A549 (cell line): ENCODE measurements at regions not wholly inside any gene's neighbourhood (a gene's known extent, or its start where the extent isn't known, plus 50 kb on each side); places are given as distances from the start of the nearest gene placed in this dataset.

ENCODE experiments used
- ATAC-seq, 2 experiments: fragments of 200-7000 bp in 1 of 2; fragments of >200 bp in 1 of 2; cut with Nextera tagmentation in 1 of 2; cut with Tn5 transposase in 1 of 2; 3 replicates each; pipeline versions ENCODE4 v1.8.0 to v1.9.1; 2018 to 2020; ENCODE audit warnings: mild to moderate bottlenecking in 1 of 2, moderate library complexity in 1 of 2
- CTCF ChIA-PET: fragments of 300-600 bp; sonication (Branson Sonifier 250); formaldehyde crosslinking; extraction: SDS; loops from one replicate; lab custom pipeline; 2021; ENCODE audit warnings: antibody characterized with exemption, inconsistent platforms; lab: Yijun Ruan, JAX
- POLR2A ChIA-PET: fragments of 350-600 bp; formaldehyde crosslinking; extraction: SDS; loops from one replicate; lab custom pipeline; 2021; ENCODE audit warnings: antibody characterized with exemption, inconsistent platforms; lab: Yijun Ruan, JAX
- DNase-seq, 2 experiments: peaks; one replicate each; pipeline versions ENCODE4 v3.0.0 to v3.0.0-alpha.2; 2011 to 2016; ENCODE audit warnings: low read depth in 1 of 2, low spot score in 1 of 2
- FAIRE-seq: peaks from 2 replicates; lab custom pipeline; 2011; peaks lifted over from hg19 to GRCh38; lab: Jason Lieb, UNC
- H3K27ac ChIP-seq, 2 experiments: fragments of >200 bp; sonication (Bioruptor Twin); formaldehyde crosslinking; 3 replicates each; pipeline ENCODE4 v1.5.1; 2016 to 2017
- H3K4me1 ChIP-seq: fragments of >200 bp; sonication (Bioruptor Twin); formaldehyde crosslinking; 3 replicates; pipeline ENCODE4 v1.6.1; 2016
- H3K4me2 ChIP-seq: fragments of >200 bp; sonication (Bioruptor Twin); formaldehyde crosslinking; 3 replicates; pipeline ENCODE4 v1.6.1; 2016
- H3K4me3 ChIP-seq: fragments of >200 bp; sonication (Bioruptor Twin); formaldehyde crosslinking; 3 replicates; pipeline ENCODE4 v1.5.1; 2016
- H3K9me3 ChIP-seq: fragments of >200 bp; sonication (Bioruptor Twin); formaldehyde crosslinking; 3 replicates; pipeline ENCODE4 v1.6.1; 2016
- ATOH8 ChIP-seq: fragments of 250-450 bp; sonication (Bioruptor Pico); IDR thresholded peaks from 2 replicates; pipeline ENCODE4 v1.5.0; 2020; ENCODE audit warnings: low read depth, mild to moderate bottlenecking, moderate library complexity
- BCL3 ChIP-seq: fragments of >200 bp; sonication (Bioruptor Twin); formaldehyde crosslinking; IDR thresholded peaks from 3 replicates; pipeline ENCODE4 v1.6.1; 2016
- CTCF ChIP-seq: fragments of >200 bp; sonication (Bioruptor Twin); formaldehyde crosslinking; IDR thresholded peaks from 3 replicates; pipeline ENCODE4 v1.5.1; 2016
- EHF ChIP-seq: fragments of 250-450 bp; sonication (Bioruptor Pico); IDR thresholded peaks from 2 replicates; pipeline ENCODE4 v1.5.0; 2020; ENCODE audit warnings: mild to moderate bottlenecking
- EP300 ChIP-seq, 2 experiments: fragments of >200 bp; sonication (Bioruptor Twin); formaldehyde crosslinking; IDR thresholded peaks; 2 replicates in 1 of 2; 3 replicates in 1 of 2; pipeline ENCODE4 v1.6.1; 2016 to 2017
- FOXS1 ChIP-seq: fragments of 250-450 bp; sonication (Bioruptor Pico); IDR thresholded peaks from 2 replicates; pipeline ENCODE4 v1.5.0; 2020; ENCODE audit warnings: mild to moderate bottlenecking, moderate library complexity
- GATA3 ChIP-seq: IDR thresholded peaks from 2 replicates; pipeline ENCODE4 v1.6.1; 2012; ENCODE audit warnings: borderline replicate concordance
- HDAC2 ChIP-seq: fragments of 200-600 bp; sonication (generic); IDR thresholded peaks from 2 replicates; pipeline ENCODE4 v1.6.1; 2016
- HEYL ChIP-seq: fragments of 250-450 bp; sonication (Bioruptor Pico); IDR thresholded peaks from 2 replicates; pipeline ENCODE4 v1.8.0; 2021; ENCODE audit warnings: mild to moderate bottlenecking, moderate library complexity
- HOXB5 ChIP-seq: fragments of 250-450 bp; sonication (Bioruptor Pico); IDR thresholded peaks from 2 replicates; pipeline ENCODE4 v1.5.0; 2020; ENCODE audit warnings: mild to moderate bottlenecking, moderate library complexity
- JUN ChIP-seq, 2 experiments: fragments of >200 bp; sonication (Bioruptor Twin); formaldehyde crosslinking; IDR thresholded peaks; 2 replicates in 1 of 2; 3 replicates in 1 of 2; pipeline ENCODE4 v1.6.1; 2016 to 2017
- KDM1A ChIP-seq: fragments of 200-600 bp; sonication (generic); IDR thresholded peaks from 2 replicates; pipeline ENCODE4 v1.6.1; 2016; ENCODE audit warnings: low read depth, mild to moderate bottlenecking
- KDM5A ChIP-seq: fragments of 200-600 bp; sonication (generic); IDR thresholded peaks from 2 replicates; pipeline ENCODE4 v1.6.1; 2016; ENCODE audit warnings: antibody characterized with exemption, mild to moderate bottlenecking
- MYC ChIP-seq: IDR thresholded peaks from 2 replicates; pipeline ENCODE4 v1.6.1; 2012; ENCODE audit warnings: mild to moderate bottlenecking, inconsistent platforms, low read length, improper control_type of control experiment, borderline replicate concordance
- NPAS2 ChIP-seq: fragments of 250-450 bp; sonication (Bioruptor Pico); IDR thresholded peaks from 2 replicates; pipeline ENCODE4 v1.8.0; 2022; ENCODE audit warnings: mild to moderate bottlenecking, moderate library complexity, borderline replicate concordance
- NR3C1 ChIP-seq: fragments of >200 bp; sonication (Bioruptor Twin); formaldehyde crosslinking; IDR thresholded peaks from 3 replicates; pipeline ENCODE4 v1.6.1; 2017
- POLR2A ChIP-seq: IDR thresholded peaks from 2 replicates; pipeline ENCODE4 v1.6.1; 2012; ENCODE audit warnings: mild to moderate bottlenecking, low read length
- RAD21 ChIP-seq, 2 experiments: fragments of >200 bp in 1 of 2; sonication (Bioruptor Twin) in 1 of 2; formaldehyde crosslinking in 1 of 2; IDR thresholded peaks in 1 of 2; conservative IDR thresholded peaks in 1 of 2; 2 replicates in 1 of 2; 3 replicates in 1 of 2; pipeline ENCODE4 v1.6.1; 2012 to 2018; ENCODE audit warnings: inconsistent platforms in 1 of 2
- RARB ChIP-seq: fragments of 250-450 bp; sonication (Bioruptor Pico); IDR thresholded peaks from 2 replicates; pipeline ENCODE4 v1.8.0; 2021; ENCODE audit warnings: mild to moderate bottlenecking, moderate library complexity
- RCOR1 ChIP-seq: fragments of 150-350 bp; IDR thresholded peaks from 2 replicates; pipeline ENCODE4 v1.6.1; 2014; ENCODE audit warnings: antibody characterized with exemption, low read length, low read depth
- REST ChIP-seq: fragments of 200-600 bp; sonication (generic); IDR thresholded peaks from 2 replicates; pipeline ENCODE4 v1.6.1; 2016; ENCODE audit warnings: antibody characterized with exemption, mild to moderate bottlenecking, moderate library complexity
- RFX5 ChIP-seq: fragments of 450-650 bp; IDR thresholded peaks from 2 replicates; pipeline ENCODE4 v1.7.1; 2014; ENCODE audit warnings: antibody characterized with exemption, mild to moderate bottlenecking, moderate library complexity
- RNF2 ChIP-seq: fragments of 200-600 bp; sonication (generic); IDR thresholded peaks from 2 replicates; pipeline ENCODE4 v1.6.1; 2016; ENCODE audit warnings: low read depth, mild to moderate bottlenecking, antibody characterized with exemption, moderate library complexity, borderline replicate concordance
- TFCP2L1 ChIP-seq: fragments of 250-450 bp; sonication (Bioruptor Pico); IDR thresholded peaks from 2 replicates; pipeline ENCODE4 v1.5.0; 2021; ENCODE audit warnings: mild to moderate bottlenecking
- TP53 ChIP-seq: fragments of 250-450 bp; sonication (Bioruptor Pico); IDR thresholded peaks from 2 replicates; pipeline ENCODE4 v1.5.0; 2021; ENCODE audit warnings: mild to moderate bottlenecking, moderate library complexity
- ZC3H11A ChIP-seq: fragments of 450-650 bp; IDR thresholded peaks from 2 replicates; pipeline ENCODE4 v1.6.1; 2014; ENCODE audit warnings: antibody characterized with exemption, mild to moderate bottlenecking
- WGBS: methylation state at CpG from one replicate; pipeline ENCODE4 v1.1.6; 2017; ENCODE audit errors: missing lambda C conversion rate; 5-methylcytosine and 5-hydroxymethylcytosine counted together

- TF ChIP-seq JUN (IDR thresholded peaks at IDR 0.05) (no peak), BCL3 (no peak), RNF2 (no peak), HOXB5 (CRISPR knock-in tag) (no peak), RAD21 (conservative IDR thresholded peaks at IDR 0.05 in 1 of 2, IDR thresholded peaks at IDR 0.05 in 1 of 2) (no peak), TP53 (CRISPR knock-in tag) (no peak), KDM5A (no peak), EP300 (IDR thresholded peaks at IDR 0.05) (no peak), KDM1A (no peak), ATOH8 (CRISPR knock-in tag) (no peak), NPAS2 (no peak)
- WGBS, result 54% methylated on average over 5 of the region's 5 CpGs
- DNase-seq (no peak), FAIRE-seq (no peak), ATAC-seq (no peak)
- Histone ChIP-seq H3K4me1 (peaks cover 19% of the 10 kb centered on the region), H3K9me3 (no peaks in the 10 kb centered on the region), H3K4me2 (no peak overlapping the region), H3K27ac (no peak overlapping the region), H3K4me3 (no peak overlapping the region)
- ChIA-PET CTCF (no interaction called here), POLR2A (no interaction called here)
Measured at GRCh38 chrX:8864161-8864560, 63.0 kb upstream of the FAM9A start.

- no peak overlapping the region for H3K27ac ChIP-seq
- WGBS, result 66% methylated on average over 2 of the region's 2 CpGs
- POLR2A ChIA-PET, result no interaction called here
- DNase-seq (no peak), FAIRE-seq (no peak)
- no peak overlapping the region for H3K4me3 ChIP-seq
- H3K4me1 ChIP-seq, result no peaks in the 10 kb centered on the region; the same call in 2 of the 3 replicates
- no peak for TF ChIP-seq EP300 (IDR thresholded peaks at IDR 0.05)
- no peak for TF ChIP-seq REST
- TF ChIP-seq MYC, result no peak
- TF ChIP-seq TFCP2L1 (CRISPR knock-in tag), result no peak
- TF ChIP-seq EHF, result no peak
- TF ChIP-seq HOXB5 (CRISPR knock-in tag), result no peak
- TF ChIP-seq RCOR1, result no peak
- TF ChIP-seq RARB, result no peak
- no peak for TF ChIP-seq FOXS1 (CRISPR knock-in tag)
- no peak for TF ChIP-seq POLR2A
- no peak for TF ChIP-seq RNF2
- no peak for TF ChIP-seq CTCF
- TF ChIP-seq HEYL (CRISPR knock-in tag), result no peak
- TF ChIP-seq ZC3H11A, result no peak
- TF ChIP-seq TP53 (CRISPR knock-in tag), result no peak
- no peak for TF ChIP-seq RFX5
- TF ChIP-seq NR3C1, result no peak
- no peak for TF ChIP-seq HDAC2
- no peak for TF ChIP-seq GATA3
- TF ChIP-seq, all 56 proteins: peak for 0
- CTCF ChIA-PET, result no interaction called here
- Histone ChIP-seq H3K4me2 (no peak overlapping the region), H3K9me3 (no peaks in the 10 kb centered on the region)
- no peak for ATAC-seq
Measured at GRCh38 chrX:8861908-8862307, 60.7 kb upstream of the FAM9A start.
